H1 (cell line): ENCODE measurements at regions not wholly inside any gene's neighbourhood (a gene's known extent, or its start where the extent isn't known, plus 50 kb on each side); places are given as distances from the start of the nearest gene placed in this dataset.

Experiments used
- CHD2 ChIP-seq: IDR thresholded peaks from 2 replicates; pipeline ENCODE4 v1.6.1; 2012; ENCODE audit warnings: low read length, improper control_type of control experiment
- CTBP2 ChIP-seq: IDR thresholded peaks from 2 replicates; pipeline ENCODE4 v1.7.0; 2011; ENCODE audit warnings: borderline replicate concordance, mild to moderate bottlenecking, moderate library complexity, mixed read lengths, low read length; ENCODE audit not compliant: insufficient read depth, insufficient read length
- CTCF ChIP-seq, 3 experiments: IDR thresholded peaks; 1 replicate in 2 of 3; 2 replicates in 1 of 3; pipeline versions ENCODE4 v1.5.1 to v1.6.1; 2011; ENCODE audit warnings: low read length in 3 of 3, mild to moderate bottlenecking in 3 of 3, inconsistent platforms in 2 of 3, low read depth in 1 of 3, moderate library complexity in 1 of 3; ENCODE audit not compliant: insufficient read depth in 1 of 3; ENCODE audit errors: control extremely low read depth in 1 of 3
- EP300 ChIP-seq, 2 experiments: IDR thresholded peaks; 1 replicate in 1 of 2; 2 replicates in 1 of 2; pipeline ENCODE4 v1.6.1; 2011 to 2012; ENCODE audit warnings: low read depth in 2 of 2, low read length in 2 of 2, mild to moderate bottlenecking in 2 of 2, borderline replicate concordance in 1 of 2, inconsistent platforms in 1 of 2, moderate library complexity in 1 of 2
- EZH2 ChIP-seq: fragments of 200-600 bp; sonication (generic); IDR thresholded peaks from 2 replicates; pipeline ENCODE4 v1.7.1; 2012; ENCODE audit warnings: low read depth, mild to moderate bottlenecking, moderate library complexity, low read length, inconsistent platforms; ENCODE audit not compliant: severe bottlenecking
- HDAC2 ChIP-seq, 2 experiments: fragments of 300-600 bp in 1 of 2; sonication (generic) in 1 of 2; IDR thresholded peaks; 2 replicates each; pipeline ENCODE4 v1.6.1; 2011 to 2012; ENCODE audit warnings: low read depth in 2 of 2, low read length in 2 of 2, mild to moderate bottlenecking in 2 of 2, moderate library complexity in 2 of 2, borderline replicate concordance in 1 of 2, inconsistent platforms in 1 of 2
- POLR2AphosphoS5 ChIP-seq: IDR thresholded peaks from 2 replicates; pipeline ENCODE4 v1.6.1; 2011; ENCODE audit warnings: low read depth, low read length
- SIRT6 ChIP-seq: IDR thresholded peaks from one replicate; pipeline ENCODE4 v1.7.1; 2012; ENCODE audit warnings: low read length, inconsistent platforms
- SP1 ChIP-seq: IDR thresholded peaks from 2 replicates; pipeline ENCODE4 v1.6.1; 2011; ENCODE audit warnings: low read depth, low read length
- TAF1 ChIP-seq: IDR thresholded peaks from 2 replicates; pipeline ENCODE4 v1.6.1; 2011; ENCODE audit warnings: mild to moderate bottlenecking, low read depth, low read length
- TCF12 ChIP-seq: IDR thresholded peaks from 2 replicates; pipeline ENCODE4 v1.6.1; 2011; ENCODE audit warnings: low read depth, mild to moderate bottlenecking, low read length
- TEAD4 ChIP-seq: IDR thresholded peaks from 2 replicates; pipeline ENCODE4 v1.6.1; 2012; ENCODE audit warnings: low read depth, low read length, inconsistent platforms, mixed read lengths

- no peak for TF ChIP-seq CTCF (IDR thresholded peaks at IDR 0.05; ENCODE audit: control extremely low read depth in 1 of 3, insufficient read depth in 1 of 3, low read depth in 1 of 3, low read length in 3 of 3)
- no peak for TF ChIP-seq EP300 (IDR thresholded peaks at IDR 0.05; ENCODE audit: borderline replicate concordance in 1 of 2, low read depth in 2 of 2, low read length in 2 of 2)
- TF ChIP-seq CHD2: no peak
- TF ChIP-seq EZH2: no peak
- no peak for TF ChIP-seq POLR2AphosphoS5
- TF ChIP-seq HDAC2 (IDR thresholded peaks at IDR 0.05; ENCODE audit: borderline replicate concordance in 1 of 2, low read depth in 2 of 2, low read length in 2 of 2): no peak
- no peak for TF ChIP-seq SIRT6
- TF ChIP-seq SP1: no peak
- no peak for TF ChIP-seq TAF1
- TF ChIP-seq TCF12: no peak
- TF ChIP-seq TEAD4: no peak
- no peak for TF ChIP-seq CTBP2
These were observed 284.5 kb upstream of the PCDH20 start for GRCh38 chr13:61700181-61700580.
